ENCODE measurements at regions not wholly inside any gene's neighbourhood (a gene's known extent, or its start where the extent isn't known, plus 50 kb on each side); places are given as distances from the start of the nearest gene placed in this dataset.
A peak's percentile ranks its signal among the peaks of the same experiment; 100 is the strongest.

DNA sequence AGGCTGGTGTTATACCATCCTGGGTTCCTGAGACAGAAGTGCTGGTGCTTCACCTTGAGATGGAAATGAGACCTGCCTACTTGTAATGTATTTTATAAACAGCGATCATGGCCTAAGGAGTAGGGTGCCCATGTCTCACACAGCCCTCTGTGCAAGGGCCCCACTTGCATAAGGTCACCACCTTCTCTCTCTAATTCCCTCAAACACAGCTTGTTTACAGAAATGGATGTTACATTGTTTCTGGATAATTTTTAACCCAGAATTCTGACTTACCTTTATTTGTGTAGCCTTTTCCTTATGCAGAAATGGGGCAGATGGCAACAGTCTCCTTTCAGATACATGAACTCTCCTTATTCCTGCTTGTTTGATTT lies 95.1 kb upstream of the UMPS start (continued):
- TF ChIP-seq ZNF615 (CRISPR knock-in tag; IDR thresholded peaks at IDR 0.05; ENCODE audit: borderline replicate concordance) (no peak), ZNF317 (CRISPR knock-in tag; IDR thresholded peaks at IDR 0.05) (no peak), HCFC1 (IDR thresholded peaks at IDR 0.05; ENCODE audit: low read depth, low read length) (no peak), ARNT2 (CRISPR knock-in tag; IDR thresholded peaks at IDR 0.05; ENCODE audit: low read depth) (no peak), RFX3 (CRISPR knock-in tag; IDR thresholded peaks at IDR 0.05) (no peak), HNRNPUL1 (IDR thresholded peaks at IDR 0.05; ENCODE audit: low read depth, low read length) (no peak), ZNF619 (CRISPR knock-in tag; IDR thresholded peaks at IDR 0.05) (no peak), HMGA1 (CRISPR knock-in tag; conservative IDR thresholded peaks at IDR 0.05) (no peak), ZNF232 (CRISPR knock-in tag; IDR thresholded peaks at IDR 0.05; ENCODE audit: borderline replicate concordance) (no peak), HMG20A (CRISPR knock-in tag; IDR thresholded peaks at IDR 0.05; ENCODE audit: borderline replicate concordance) (peak; percentile 80; the same call in 1 of the 2 replicates), ZNF292 (CRISPR knock-in tag; IDR thresholded peaks at IDR 0.05; ENCODE audit: borderline replicate concordance, low read depth) (no peak), MYNN (CRISPR knock-in tag; IDR thresholded peaks at IDR 0.05; ENCODE audit: low read depth) (no peak)
- TF ChIP-seq, protein P1, sequence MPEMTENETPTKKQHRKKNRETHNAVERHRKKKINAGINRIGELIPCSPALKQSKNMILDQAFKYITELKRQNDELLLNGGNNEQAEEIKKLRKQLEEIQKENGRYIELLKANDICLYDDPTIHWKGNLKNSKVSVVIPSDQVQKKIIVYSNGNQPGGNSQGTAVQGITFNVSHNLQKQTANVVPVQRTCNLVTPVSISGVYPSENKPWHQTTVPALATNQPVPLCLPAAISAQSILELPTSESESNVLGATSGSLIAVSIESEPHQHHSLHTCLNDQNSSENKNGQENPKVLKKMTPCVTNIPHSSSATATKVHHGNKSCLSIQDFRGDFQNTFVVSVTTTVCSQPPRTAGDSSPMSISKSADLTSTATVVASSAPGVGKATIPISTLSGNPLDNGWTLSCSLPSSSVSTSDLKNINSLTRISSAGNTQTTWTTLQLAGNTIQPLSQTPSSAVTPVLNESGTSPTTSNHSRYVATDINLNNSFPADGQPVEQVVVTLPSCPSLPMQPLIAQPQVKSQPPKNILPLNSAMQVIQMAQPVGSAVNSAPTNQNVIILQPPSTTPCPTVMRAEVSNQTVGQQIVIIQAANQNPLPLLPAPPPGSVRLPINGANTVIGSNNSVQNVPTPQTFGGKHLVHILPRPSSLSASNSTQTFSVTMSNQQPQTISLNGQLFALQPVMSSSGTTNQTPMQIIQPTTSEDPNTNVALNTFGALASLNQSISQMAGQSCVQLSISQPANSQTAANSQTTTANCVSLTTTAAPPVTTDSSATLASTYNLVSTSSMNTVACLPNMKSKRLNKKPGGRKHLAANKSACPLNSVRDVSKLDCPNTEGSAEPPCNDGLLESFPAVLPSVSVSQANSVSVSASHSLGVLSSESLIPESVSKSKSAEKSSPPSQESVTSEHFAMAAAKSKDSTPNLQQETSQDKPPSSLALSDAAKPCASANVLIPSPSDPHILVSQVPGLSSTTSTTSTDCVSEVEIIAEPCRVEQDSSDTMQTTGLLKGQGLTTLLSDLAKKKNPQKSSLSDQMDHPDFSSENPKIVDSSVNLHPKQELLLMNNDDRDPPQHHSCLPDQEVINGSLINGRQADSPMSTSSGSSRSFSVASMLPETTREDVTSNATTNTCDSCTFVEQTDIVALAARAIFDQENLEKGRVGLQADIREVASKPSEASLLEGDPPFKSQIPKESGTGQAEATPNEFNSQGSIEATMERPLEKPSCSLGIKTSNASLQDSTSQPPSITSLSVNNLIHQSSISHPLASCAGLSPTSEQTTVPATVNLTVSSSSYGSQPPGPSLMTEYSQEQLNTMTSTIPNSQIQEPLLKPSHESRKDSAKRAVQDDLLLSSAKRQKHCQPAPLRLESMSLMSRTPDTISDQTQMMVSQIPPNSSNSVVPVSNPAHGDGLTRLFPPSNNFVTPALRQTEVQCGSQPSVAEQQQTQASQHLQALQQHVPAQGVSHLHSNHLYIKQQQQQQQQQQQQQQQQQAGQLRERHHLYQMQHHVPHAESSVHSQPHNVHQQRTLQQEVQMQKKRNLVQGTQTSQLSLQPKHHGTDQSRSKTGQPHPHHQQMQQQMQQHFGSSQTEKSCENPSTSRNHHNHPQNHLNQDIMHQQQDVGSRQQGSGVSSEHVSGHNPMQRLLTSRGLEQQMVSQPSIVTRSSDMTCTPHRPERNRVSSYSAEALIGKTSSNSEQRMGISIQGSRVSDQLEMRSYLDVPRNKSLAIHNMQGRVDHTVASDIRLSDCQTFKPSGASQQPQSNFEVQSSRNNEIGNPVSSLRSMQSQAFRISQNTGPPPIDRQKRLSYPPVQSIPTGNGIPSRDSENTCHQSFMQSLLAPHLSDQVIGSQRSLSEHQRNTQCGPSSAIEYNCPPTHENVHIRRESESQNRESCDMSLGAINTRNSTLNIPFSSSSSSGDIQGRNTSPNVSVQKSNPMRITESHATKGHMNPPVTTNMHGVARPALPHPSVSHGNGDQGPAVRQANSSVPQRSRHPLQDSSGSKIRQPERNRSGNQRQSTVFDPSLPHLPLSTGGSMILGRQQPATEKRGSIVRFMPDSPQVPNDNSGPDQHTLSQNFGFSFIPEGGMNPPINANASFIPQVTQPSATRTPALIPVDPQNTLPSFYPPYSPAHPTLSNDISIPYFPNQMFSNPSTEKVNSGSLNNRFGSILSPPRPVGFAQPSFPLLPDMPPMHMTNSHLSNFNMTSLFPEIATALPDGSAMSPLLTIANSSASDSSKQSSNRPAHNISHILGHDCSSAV (CRISPR knock-in tag; IDR thresholded peaks at IDR 0.05; ENCODE audit: borderline replicate concordance), result no peak
- TF ChIP-seq, protein P2, sequence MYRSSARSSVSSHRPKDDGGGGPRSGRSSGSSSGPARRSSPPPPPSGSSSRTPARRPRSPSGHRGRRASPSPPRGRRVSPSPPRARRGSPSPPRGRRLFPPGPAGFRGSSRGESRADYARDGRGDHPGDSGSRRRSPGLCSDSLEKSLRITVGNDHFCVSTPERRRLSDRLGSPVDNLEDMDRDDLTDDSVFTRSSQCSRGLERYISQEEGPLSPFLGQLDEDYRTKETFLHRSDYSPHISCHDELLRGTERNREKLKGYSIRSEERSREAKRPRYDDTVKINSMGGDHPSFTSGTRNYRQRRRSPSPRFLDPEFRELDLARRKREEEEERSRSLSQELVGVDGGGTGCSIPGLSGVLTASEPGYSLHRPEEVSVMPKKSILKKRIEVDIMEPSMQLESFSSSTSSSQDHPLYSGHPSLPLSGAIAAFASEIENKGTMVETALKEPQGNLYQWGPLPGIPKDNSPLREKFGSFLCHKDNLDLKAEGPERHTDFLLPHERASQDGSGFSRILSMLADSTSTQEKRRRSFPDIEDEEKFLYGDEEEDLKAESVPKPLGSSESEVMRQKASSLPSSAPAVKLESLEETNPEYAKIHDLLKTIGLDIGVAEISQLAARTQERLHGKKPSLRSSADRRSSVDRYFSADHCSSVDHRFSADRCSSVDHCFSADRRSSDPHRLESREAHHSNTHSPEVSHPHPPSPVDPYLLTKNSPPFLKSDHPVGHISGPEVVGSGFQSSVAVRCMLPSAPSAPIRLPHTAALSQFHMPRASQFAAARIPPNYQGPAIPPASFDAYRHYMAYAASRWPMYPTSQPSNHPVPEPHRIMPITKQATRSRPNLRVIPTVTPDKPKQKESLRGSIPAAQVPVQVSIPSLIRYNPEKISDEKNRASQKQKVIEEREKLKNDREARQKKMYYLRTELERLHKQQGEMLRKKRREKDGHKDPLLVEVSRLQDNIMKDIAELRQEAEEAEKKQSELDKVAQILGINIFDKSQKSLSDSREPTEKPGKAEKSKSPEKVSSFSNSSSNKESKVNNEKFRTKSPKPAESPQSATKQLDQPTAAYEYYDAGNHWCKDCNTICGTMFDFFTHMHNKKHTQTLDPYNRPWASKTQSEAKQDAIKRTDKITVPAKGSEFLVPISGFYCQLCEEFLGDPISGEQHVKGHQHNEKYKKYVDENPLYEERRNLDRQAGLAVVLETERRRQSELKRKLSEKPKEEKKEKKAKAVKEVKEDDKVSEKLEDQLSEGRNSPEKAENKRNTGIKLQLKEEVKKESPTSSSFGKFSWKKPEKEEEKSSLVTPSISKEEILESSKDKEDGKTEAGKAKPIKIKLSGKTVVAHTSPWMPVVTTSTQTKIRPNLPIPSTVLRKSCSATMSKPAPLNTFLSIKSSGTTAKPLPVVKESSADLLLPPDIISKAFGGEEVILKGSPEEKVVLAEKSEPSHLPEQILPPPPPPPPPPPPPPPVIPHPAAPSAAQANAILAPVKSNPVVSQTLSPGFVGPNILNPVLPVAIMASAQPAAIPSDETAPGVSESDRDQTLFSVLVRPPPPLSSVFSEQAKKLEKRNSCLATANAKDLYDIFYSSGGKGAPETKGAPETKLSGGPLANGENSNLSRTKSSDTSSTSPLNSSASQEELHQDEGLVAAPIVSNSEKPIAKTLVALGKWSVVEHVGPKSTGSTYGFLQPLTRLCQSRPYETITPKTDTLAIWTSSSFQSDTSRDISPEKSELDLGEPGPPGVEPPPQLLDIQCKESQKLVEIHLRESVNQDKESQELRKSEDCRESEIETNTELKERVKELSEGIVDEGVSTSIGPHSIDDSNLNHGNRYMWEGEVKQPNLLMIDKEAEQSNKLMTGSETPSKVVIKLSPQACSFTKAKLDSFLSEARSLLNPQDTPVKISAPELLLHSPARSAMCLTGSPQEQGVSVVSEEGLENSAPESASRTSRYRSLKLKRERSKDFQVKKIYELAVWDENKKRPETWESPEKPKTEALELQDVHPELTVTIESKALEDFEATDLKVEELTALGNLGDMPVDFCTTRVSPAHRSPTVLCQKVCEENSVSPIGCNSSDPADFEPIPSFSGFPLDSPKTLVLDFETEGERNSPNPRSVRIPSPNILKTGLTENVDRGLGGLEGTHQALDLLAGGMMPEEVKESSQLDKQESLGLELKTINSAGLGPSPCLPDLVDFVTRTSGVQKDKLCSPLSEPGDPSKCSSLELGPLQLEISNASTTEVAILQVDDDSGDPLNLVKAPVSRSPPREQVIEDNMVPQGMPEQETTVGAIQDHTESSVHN (CRISPR knock-in tag; IDR thresholded peaks at IDR 0.05), result no peak
- TF ChIP-seq, protein P3, sequence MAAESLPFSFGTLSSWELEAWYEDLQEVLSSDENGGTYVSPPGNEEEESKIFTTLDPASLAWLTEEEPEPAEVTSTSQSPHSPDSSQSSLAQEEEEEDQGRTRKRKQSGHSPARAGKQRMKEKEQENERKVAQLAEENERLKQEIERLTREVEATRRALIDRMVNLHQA (CRISPR knock-in tag; IDR thresholded peaks at IDR 0.05), result no peak

Measured in HepG2 (cell line).